Testis (tissue), 2 donors: ENCODE measurements at regions not wholly inside any gene's neighbourhood (a gene's known extent, or its start where the extent isn't known, plus 50 kb on each side); places are given as distances from the start of the nearest gene placed in this dataset.

ENCODE experiments used
- DNase-seq: peaks from one replicate; pipeline ENCODE4 v3.0.0-alpha.2; 2019
- H3K27ac ChIP-seq, 2 donors: fragments of 200-600 bp; sonication (generic); one replicate each; pipeline ENCODE4 v1.5.1; 2019
- H3K27me3 ChIP-seq: fragments of 200-600 bp; sonication (generic); one replicate; pipeline ENCODE4 v1.5.1; 2019
- H3K36me3 ChIP-seq: fragments of 200-600 bp; sonication (generic); one replicate; pipeline ENCODE4 v1.5.1; 2017; ENCODE audit warnings: low read depth; ENCODE audit errors: missing control alignments
- H3K4me1 ChIP-seq: fragments of 200-600 bp; sonication (generic); one replicate; pipeline ENCODE4 v1.5.1; 2019
- H3K4me3 ChIP-seq, 2 donors: fragments of 200-600 bp; sonication (generic); one replicate each; pipeline ENCODE4 v1.5.1; 2017 to 2019
- H3K9me3 ChIP-seq: fragments of 200-600 bp; sonication (generic); one replicate; pipeline ENCODE4 v1.5.1; 2017
- POLR2A ChIP-seq: fragments of 450-650 bp; IDR thresholded peaks from one replicate; pipeline ENCODE4 v1.6.1; 2017; ENCODE audit warnings: antibody characterized with exemption, mild to moderate bottlenecking, moderate library complexity
- WGBS, 2 donors: methylation state at CpG; one replicate each; pipeline ENCODE4 v1.1.5; 2018; 5-methylcytosine and 5-hydroxymethylcytosine counted together
- intact Hi-C: fragments of 100-400 bp; cut with DNase I; formaldehyde crosslinking; loops from one replicate; pipeline ENCODE4 v1.15.1; 2023; ENCODE audit warnings: low total_unique reads
- TF ChIP-seq, protein P1 (sequence below), 3 experiments: fragments of 450-650 bp in 2 of 3; fragments of 200-600 bp in 1 of 3; sonication (generic) in 1 of 3; IDR thresholded peaks; one replicate each; pipeline ENCODE4 v1.5.1; 2016 to 2019; ENCODE audit warnings: antibody characterized with exemption in 3 of 3, mild to moderate bottlenecking in 2 of 3, moderate library complexity in 1 of 3

DNA sequence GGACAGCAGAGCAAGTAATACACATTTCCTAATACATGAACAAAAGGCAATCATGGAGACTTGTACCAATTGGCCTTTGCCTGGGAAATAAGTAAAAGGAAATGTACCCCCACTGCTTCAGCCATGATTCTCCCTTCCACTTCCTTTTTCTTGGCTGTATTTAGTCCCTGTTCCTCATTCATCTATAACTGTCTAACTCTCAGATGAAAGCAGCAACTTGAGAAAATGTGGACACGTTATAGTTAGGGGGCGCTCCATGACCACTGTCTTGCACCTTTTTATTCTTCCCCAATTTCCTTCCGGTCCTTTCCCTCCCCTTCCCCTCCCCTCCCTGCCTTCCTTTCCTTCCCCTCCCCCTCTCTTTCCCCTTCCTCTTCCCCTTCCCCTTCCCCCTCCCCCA, 61.3 kb upstream of the BARX2 start:
- Histone ChIP-seq H3K36me3 (no peaks in the 10 kb centered on the region), H3K4me1 (no peaks in the 10 kb centered on the region), H3K27me3 (no peaks in the 10 kb centered on the region), H3K27ac (no peak overlapping the region), H3K4me3 (no peak overlapping the region), H3K9me3 (no peaks in the 10 kb centered on the region)
- no peak for TF ChIP-seq POLR2A
- TF ChIP-seq, protein P1, sequence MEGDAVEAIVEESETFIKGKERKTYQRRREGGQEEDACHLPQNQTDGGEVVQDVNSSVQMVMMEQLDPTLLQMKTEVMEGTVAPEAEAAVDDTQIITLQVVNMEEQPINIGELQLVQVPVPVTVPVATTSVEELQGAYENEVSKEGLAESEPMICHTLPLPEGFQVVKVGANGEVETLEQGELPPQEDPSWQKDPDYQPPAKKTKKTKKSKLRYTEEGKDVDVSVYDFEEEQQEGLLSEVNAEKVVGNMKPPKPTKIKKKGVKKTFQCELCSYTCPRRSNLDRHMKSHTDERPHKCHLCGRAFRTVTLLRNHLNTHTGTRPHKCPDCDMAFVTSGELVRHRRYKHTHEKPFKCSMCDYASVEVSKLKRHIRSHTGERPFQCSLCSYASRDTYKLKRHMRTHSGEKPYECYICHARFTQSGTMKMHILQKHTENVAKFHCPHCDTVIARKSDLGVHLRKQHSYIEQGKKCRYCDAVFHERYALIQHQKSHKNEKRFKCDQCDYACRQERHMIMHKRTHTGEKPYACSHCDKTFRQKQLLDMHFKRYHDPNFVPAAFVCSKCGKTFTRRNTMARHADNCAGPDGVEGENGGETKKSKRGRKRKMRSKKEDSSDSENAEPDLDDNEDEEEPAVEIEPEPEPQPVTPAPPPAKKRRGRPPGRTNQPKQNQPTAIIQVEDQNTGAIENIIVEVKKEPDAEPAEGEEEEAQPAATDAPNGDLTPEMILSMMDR (IDR thresholded peaks at IDR 0.05): no peak
- DNase-seq: no peak
- intact Hi-C loops: no loop called here
- 86 to 97% methylated on average over 3 of the region's 3 CpGs for WGBS, 2 donors

DNA sequence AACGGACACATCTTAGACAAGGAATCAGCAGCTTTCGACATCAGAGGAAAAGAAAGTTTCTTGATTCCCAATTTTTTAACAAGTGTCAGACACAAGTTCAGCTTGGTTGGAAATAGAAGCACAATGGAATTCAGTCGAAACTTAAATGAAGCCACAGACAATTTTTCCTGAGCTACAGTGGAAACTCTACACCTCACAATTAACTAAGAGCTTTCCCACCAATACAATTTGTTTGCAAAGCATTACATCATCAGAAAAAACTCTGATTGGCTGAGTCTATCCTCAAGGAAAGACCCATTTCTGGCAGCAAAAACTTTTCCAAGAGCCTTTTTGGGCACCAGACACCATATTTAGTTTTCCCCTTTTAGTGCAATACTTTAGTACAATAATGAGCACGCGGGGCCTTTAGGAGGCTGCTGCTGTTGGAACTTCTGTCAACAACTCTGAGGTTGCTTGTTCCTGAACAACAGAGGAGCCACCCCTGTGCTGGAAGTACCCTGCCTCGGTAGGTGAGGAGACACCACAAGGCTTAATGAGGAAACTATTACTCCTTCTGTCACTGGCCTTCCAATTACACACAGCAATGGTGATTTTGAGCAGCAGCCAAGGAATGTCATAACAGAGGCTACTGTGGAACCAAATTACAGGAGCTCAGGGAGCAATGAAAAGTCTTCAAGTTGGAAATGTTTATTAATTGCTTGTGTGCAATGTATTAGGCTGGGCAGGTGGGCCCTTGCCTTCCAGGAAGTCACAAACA, 61.9 kb upstream of the BARX2 start:
- no peak overlapping the region for H3K4me3 ChIP-seq
- TF ChIP-seq, protein P1 (IDR thresholded peaks at IDR 0.05): no peak
- TF ChIP-seq POLR2A: no peak
- no peaks in the 10 kb centered on the region for H3K36me3 ChIP-seq
- intact Hi-C loops: no loop called here
- H3K9me3 ChIP-seq: no peaks in the 10 kb centered on the region
- no peaks in the 10 kb centered on the region for H3K27me3 ChIP-seq
- no peak overlapping the region for H3K27ac ChIP-seq
- DNase-seq: no peak
- 60 to 69% methylated on average over 6 of the region's 6 CpGs for WGBS, 2 donors
- no peaks in the 10 kb centered on the region for H3K4me1 ChIP-seq

DNA sequence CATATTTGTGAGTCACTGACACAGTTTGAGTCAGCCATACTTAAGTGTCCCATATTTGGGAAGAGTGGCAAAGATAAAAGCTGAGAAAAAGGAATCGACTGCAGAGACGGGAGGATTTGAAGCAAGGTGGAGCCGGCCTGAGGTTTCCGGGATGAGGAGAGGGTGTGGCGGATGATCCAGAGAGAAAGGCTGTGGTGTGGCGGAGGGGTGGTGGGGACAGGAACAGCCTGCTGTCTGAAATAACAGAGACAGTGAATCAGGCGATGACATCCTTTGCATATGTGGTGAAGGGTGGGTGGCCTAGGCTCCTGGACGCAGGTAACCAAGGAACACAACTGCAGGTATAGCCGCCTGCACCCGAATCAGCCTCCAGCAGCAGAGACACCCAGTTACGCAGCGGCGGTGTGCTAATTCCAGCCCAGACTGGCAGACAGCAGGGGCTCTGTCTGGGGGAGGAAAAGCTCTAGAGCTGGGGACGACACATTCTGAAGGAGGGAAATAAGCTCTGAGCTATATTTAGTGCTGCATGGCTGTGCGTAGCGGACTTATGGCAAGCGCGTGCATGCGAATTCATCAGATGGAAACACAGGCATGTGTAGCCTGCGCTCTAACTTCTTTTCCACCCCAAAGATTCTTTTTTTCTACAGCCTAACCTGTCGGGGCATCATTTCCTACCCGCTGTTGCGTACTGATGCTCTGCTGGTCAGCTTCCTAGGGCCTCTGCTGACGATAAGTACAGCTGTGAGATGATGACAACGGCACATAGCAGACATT, 62.7 kb upstream of the BARX2 start:
- DNase-seq: no peak
- intact Hi-C loops: no loop called here
- H3K4me3 ChIP-seq: no peak overlapping the region
- no peaks in the 10 kb centered on the region for H3K36me3 ChIP-seq
- no peaks in the 10 kb centered on the region for H3K9me3 ChIP-seq
- TF ChIP-seq POLR2A: no peak
- TF ChIP-seq, protein P1 (IDR thresholded peaks at IDR 0.05): no peak
- H3K27me3 ChIP-seq: no peaks in the 10 kb centered on the region
- 63 to 69% methylated on average over 21 to 25 of the region's 25 CpGs for WGBS, 2 donors
- no peak overlapping the region for H3K27ac ChIP-seq
- H3K4me1 ChIP-seq: no peaks in the 10 kb centered on the region

DNA sequence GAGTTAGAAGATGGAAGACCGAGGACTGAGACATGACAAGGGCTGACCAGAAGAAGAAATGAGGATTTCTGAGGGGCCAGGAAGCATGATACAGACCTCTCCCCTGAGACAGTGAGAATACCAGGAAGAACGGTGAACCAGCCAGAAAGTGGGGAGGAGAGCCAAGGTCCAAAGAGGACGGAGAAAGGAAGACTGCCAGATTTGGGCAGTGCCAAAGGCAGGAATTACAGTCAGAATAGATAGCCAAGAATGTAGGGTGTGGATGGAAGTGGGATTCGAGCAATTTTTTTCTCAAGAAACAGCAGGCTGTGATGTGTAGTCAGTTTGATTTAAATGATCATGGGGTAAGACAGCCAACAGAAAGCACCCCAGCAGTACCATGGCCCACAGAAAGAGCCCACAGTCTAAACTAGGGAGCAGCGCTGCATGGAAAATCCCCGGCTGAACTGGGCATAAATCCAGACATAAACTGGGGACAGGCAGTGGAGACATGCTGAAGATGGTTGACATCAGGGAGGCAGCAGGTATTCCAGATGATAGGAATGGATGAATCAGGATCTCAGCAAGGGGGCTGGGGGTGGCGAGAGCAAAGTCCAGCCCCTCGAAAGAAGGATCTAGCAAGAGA, 67.3 kb upstream of the BARX2 start:
- Histone ChIP-seq H3K9me3 (no peaks in the 10 kb centered on the region), H3K4me1 (no peaks in the 10 kb centered on the region), H3K36me3 (no peaks in the 10 kb centered on the region), H3K27me3 (no peaks in the 10 kb centered on the region), H3K27ac (no peak overlapping the region), H3K4me3 (no peak overlapping the region)
- TF ChIP-seq, protein P1 (IDR thresholded peaks at IDR 0.05): no peak
- no peak for TF ChIP-seq POLR2A
- no peak for DNase-seq
- WGBS, 2 donors: 84 to 85% methylated on average over 8 of the region's 8 CpGs
- intact Hi-C loops: no loop called here
